CD4-positive, alpha-beta T cell treated with Interferon gamma for 1 hour (primary cell): ENCODE measurements at regions not wholly inside any gene's neighbourhood (a gene's known extent, or its start where the extent isn't known, plus 50 kb on each side); places are given as distances from the start of the nearest gene placed in this dataset.
"Not testable (repeated sequence)": the region's sequence is repeated elsewhere in the genome, so short reads cannot be mapped to it uniquely, and the experiment has no call there.

ENCODE experiments used
- DNase-seq: peaks from one replicate; pipeline ENCODE4 v3.0.0-alpha.2; 2020

- no peak for DNase-seq
Measured at GRCh38 chr1:219071209-219071608, 102.5 kb upstream of the LYPLAL1 start.

GRCh38 chr1:219072329-219072728, 101.3 kb upstream of the LYPLAL1 start:
- DNase-seq, result no peak

- no peak for DNase-seq
Measured at GRCh38 chr1:219074084-219074728, 99.5 kb upstream of the LYPLAL1 start.

GRCh38 chr1:219075121-219075879, 98.4 kb upstream of the LYPLAL1 start:
- DNase-seq, result no peak

GRCh38 chr1:219076326-219076937, 97.2 kb upstream of the LYPLAL1 start:
- no peak for DNase-seq

- DNase-seq, result not testable (repeated sequence)
Measured at GRCh38 chr1:219077767-219078166, 95.9 kb upstream of the LYPLAL1 start.

GRCh38 chr1:219081943-219082925, 91.4 kb upstream of the LYPLAL1 start:
- DNase-seq, result no peak

- no peak for DNase-seq
Measured at GRCh38 chr1:219083631-219084030, 90.0 kb upstream of the LYPLAL1 start.

GRCh38 chr1:219085082-219085481, 88.6 kb upstream of the LYPLAL1 start:
- DNase-seq, result no peak

- no peak for DNase-seq
Measured at GRCh38 chr1:219085988-219086387, 87.7 kb upstream of the LYPLAL1 start.

- no peak for DNase-seq
Measured at GRCh38 chr1:219086956-219087469, 86.7 kb upstream of the LYPLAL1 start.

GRCh38 chr1:219088778-219089557, 84.7 kb upstream of the LYPLAL1 start:
- DNase-seq, result peak; percentile 79

- no peak for DNase-seq
Measured at GRCh38 chr1:219090607-219091006, 83.1 kb upstream of the LYPLAL1 start.

GRCh38 chr1:219092206-219092605, 81.5 kb upstream of the LYPLAL1 start:
- no peak for DNase-seq

- no peak for DNase-seq
Measured at GRCh38 chr1:219099307-219099706, 74.4 kb upstream of the LYPLAL1 start.

GRCh38 chr1:219100059-219100458, 73.6 kb upstream of the LYPLAL1 start:
- DNase-seq, result no peak

GRCh38 chr1:219102466-219102865, 71.2 kb upstream of the LYPLAL1 start:
- not testable (repeated sequence) for DNase-seq

- DNase-seq, result no peak
Measured at GRCh38 chr1:219105893-219106292, 67.8 kb upstream of the LYPLAL1 start.

- no peak for DNase-seq
Measured at GRCh38 chr1:219109424-219110018, 64.2 kb upstream of the LYPLAL1 start.

- DNase-seq, result no peak
Measured at GRCh38 chr1:219113261-219113660, 60.4 kb upstream of the LYPLAL1 start.

GRCh38 chr1:219114014-219114413, 59.7 kb upstream of the LYPLAL1 start:
- DNase-seq, result no peak
